HUDEP-2 (cell line): ENCODE measurements at regions not wholly inside any gene's neighbourhood (a gene's known extent, or its start where the extent isn't known, plus 50 kb on each side); places are given as distances from the start of the nearest gene placed in this dataset.

Experiments used
- DNase-seq, 76 experiments: peaks; one replicate each; lab custom pipeline; 2025; ENCODE audit not compliant: unreplicated experiment in 76 of 76; lab: John Stamatoyannopoulos, UW

DNA sequence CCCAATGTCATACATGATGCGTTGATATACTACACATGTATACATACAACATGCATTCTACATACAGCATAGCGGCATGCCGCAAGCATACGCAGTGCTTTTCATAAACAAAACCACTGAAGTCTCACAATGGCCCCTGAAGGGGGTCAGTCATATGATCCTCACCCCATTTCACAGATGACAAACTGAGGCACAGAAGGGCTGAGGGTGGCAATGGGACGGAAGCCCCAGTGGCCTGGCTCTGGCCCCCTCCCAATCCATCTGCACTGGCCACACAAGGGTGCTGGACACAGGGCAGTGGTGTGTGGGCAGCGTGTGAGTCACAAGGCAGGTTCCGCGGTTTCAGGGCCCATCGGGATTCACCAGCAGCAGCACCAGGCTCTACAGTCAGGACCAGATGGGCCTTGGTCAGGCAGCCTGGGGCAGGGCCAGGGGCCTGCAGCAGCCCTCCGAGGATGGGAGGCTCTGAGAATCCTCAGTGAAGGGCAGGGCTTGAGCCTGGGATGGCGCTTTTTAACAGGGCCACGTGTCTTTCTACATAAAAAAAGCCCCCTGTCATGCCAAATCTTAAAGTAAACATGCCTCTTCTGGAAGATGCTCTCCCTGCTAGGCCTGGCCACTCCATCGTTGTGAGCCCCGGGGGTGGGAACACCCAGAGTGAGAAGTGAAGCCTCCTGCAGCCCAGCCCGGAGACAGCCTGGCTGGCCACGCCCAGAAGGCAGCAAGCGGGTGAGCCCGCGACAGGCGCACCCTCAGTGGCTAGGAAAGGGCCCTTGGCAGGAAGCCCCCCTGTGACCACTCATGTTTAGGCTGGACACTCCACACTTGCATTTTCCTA, 206.5 kb downstream of the CTTN start:
- no peak for DNase-seq

DNA sequence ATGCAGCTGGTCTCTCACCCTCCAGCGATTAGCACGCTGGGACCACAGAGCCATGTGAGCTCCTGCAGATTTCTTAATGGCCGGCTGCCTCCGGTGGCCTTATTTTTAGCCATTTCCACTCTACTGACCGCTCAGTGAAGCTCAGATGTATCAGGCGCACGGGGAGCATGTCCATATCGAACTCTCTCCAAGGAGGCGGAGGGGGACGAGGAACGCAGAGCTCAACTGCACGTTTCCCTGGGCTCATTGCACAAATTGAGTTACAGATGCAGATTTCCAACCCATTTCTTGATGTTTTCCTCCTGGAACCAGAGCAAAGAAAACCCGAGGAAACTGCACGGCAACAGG, 207.1 kb downstream of the CTTN start:
- DNase-seq: no peak

DNA sequence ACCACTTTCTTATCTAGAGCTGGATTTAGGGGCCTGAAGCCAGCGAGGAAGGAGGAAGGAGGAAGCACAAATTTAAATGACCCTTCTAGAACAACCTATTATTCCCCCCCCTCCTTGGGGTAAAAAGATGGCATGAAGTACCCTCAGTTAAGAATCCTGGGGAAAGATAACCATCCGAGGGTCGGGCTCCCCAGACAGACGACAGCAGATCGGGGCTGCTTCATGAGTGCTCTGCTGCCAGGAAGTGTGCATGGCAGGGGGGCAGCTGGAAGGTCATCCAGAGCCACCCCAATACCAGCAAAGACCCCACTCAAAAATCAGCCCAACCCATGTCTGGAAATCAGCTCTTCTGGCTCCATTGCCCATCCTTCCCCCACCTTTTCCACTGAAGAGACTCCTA, 207.5 kb downstream of the CTTN start:
- no peak for DNase-seq

DNA sequence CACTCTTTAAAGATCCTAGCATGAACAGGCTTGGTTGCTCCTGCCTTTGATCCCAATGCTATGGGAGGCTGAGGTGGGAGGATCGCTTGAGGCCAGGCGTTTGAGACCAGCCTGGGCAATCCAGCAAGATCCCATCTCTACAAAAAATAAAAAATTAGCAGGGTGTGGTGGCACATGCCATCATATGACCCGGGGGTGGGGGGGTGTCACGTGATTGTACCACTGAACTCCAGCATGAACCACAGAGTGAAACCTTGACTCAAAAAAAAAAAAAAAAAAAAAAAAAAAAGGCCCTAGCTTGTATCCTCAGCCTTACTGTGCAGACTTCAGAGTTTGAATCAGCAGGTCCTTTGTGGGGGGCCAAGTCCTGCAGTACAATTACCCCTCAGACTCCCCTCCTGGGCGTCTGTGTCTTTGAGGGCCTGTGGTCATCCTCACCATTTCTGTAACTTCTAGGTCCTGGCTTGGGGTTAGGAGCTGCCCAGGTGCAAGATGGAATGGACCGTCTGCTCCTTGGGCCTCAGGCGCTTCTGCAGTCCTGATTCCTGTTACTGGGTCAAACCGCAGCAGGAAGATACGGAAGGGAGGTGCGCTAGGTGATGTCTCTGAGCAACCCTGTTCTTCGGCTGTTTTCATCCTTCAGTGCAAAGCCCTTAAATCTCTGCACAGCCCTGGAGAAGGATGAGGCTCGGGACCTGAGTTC, 208.1 kb downstream of the CTTN start:
- DNase-seq: no peak

DNA sequence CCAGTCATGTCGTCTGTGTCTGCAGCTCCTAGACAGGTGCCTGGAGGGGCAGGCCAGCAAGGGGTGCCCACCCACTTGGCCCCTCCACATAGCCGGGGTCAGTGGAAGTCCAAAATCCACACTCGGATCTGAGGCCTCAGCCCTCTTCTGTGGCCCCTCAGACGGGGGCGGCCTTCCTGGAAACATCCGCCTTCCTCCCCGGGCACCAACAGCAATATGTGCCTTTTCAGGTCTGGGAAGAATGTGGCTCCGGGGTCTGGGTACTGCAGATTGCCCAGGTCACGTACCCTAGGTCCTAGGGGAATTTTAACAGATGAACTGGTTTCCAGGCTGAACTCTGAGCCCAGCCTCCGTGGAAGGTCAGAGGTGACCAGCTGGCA, 208.6 kb downstream of the CTTN start:
- DNase-seq: no peak

DNA sequence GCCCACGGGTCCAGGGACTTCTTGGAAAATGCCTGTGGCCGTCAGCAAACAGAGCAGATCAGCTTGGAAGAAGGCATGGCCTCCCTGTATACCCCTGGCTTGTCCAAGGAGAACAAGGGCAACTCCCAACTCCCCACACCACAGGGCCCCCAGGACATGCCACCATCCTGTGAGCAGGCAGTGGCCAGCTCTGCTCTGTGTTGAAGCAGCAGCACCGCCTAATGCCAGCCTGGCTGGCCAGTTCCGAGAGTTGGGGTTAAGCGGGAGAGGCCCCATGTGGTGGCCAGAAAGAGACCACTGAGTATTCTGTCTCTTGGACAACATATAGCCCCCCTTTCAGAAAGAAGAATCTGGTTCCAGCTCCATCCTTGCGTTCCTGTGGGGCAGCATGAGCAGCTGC, 209.2 kb downstream of the CTTN start:
- no peak for DNase-seq

DNA sequence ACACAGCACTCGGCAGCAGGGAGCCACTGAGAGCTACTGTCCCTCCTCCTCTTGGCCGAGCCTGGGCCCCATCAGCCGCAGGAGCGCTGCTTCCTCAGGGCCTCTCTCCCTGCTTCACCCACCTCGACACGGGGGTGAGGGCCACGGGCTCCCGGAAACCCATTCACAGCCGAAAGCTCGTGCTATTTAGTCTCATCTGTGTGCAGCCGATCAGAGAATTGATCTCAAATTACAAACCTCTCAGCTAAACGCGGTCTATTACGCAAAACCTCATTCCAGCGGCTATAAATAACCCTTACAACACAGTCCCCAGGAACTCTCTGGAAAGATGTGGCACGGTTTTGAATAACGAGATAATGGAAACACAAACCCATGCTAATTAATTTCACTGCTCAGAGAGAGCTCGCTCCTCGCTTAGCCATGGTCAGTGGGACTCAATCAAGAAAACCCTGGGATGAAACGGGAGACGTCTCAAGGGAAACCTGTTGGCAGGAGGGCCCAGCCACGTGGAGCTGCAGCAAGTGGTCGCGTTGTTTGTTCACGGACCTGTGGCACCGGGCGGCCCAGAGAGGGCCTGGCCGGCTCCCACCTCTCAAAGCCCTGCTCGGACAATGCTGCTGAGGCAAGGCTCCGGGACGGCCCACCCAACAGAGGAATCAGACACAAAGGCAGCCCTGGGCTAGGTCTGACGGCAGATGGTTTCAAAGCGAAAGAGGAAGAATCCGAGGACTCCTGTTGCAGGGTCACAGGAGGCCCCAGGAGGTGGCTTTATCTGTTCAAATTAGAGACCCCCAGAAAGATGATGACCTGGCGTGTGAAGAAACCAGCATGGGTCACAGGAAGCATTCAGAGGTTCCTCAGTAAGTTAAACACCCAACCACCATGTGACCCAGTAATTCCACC, 210.5 kb downstream of the CTTN start:
- DNase-seq: no peak

DNA sequence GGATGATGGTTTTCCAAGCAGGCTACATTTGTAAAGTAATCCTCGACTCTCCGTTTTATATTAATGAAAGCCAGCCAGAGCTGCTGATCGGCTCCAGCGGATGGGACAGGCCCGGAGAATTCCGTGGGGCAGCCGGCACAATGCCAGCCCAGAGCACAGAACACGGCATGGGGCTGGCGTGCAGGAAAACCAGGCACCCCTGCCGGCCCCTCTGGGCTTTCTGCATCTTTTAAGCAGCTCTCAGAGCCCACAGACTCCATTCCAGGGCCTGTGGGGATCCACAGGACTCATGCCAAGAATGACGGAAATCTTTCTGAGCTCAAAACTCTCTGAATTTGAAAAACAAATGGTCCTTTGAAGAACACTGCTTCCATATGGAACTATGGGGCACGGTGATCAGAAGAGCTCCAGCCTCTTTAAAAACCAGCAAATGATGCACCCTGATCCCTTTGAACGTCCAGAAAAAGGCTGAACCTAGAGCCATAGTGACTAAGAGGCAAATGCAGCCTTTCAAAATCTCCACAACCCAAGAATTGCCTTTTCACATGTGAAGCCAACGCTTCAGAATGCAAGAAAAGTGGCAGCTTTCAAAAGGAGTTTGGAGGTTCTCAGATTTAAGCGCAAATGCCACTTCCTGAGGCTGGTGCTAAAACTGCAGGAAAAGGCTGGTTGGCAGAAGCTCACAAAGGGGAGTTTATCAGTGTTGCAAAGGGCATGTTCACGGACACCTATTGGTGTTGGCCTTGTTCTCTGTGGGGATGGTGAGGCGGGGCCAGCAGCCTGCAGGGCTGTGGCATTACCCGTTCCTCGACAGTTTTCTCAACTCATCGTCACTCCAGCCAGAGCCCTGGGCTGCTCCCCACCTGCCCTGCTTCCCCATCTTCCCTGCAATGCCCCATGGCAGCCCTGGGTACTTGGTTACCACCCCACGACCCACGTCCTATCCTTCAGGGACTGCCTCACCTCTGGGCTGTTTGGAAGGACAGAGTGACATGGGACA, 212.5 kb downstream of the CTTN start:
- DNase-seq: no peak

DNA sequence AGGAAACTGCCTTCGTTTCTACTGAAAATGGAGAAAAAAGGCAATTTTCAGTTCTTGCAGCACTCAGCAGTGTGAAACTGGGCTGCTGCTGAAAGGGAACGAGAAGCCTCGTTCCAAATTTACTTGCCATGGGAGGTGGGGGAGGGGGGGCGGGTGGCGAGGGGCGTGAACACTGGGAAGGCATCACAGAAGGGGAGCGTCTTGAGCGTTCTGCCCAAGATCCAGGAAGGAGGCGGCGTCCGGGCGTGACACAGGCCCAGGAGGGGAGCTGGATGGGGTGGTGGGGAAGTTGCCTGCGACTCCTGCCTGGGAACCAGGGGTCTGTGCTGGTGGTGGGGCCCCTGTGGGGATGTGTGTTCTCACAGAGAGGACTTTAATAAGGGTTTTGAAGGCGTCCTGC, 213.5 kb downstream of the CTTN start:
- no peak for DNase-seq

DNA sequence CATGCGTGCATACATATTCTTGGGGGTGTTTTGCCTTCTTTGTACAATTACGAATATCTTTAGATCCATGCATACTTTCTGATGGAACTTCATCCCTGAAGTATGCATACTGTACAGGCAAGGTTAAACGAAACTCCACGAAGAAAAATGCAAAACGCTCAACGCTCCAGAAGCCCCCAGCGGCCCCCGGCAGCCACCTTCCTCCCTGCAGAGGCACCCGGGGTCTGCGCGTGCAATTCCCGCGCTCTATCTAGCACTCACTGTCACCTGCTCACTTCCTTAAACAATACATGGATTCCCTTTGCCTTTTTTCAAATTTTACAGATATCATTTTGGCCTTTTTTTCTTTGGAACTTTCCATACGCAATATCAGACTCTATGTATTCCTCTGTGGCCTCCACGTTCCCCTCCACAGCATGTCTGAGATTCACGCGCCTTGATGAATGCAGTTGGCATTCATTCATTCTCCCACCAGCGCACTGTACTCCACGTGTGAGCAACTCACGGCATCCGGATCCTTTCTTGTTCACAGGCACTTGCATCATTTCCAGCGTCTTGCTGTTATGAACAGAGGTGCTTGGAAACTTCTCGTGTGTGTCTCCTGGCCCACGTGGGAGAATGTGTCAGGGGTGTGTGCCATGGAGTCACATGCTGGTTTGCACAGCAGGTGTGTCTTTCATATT, 214.3 kb downstream of the CTTN start:
- DNase-seq: no peak

DNA sequence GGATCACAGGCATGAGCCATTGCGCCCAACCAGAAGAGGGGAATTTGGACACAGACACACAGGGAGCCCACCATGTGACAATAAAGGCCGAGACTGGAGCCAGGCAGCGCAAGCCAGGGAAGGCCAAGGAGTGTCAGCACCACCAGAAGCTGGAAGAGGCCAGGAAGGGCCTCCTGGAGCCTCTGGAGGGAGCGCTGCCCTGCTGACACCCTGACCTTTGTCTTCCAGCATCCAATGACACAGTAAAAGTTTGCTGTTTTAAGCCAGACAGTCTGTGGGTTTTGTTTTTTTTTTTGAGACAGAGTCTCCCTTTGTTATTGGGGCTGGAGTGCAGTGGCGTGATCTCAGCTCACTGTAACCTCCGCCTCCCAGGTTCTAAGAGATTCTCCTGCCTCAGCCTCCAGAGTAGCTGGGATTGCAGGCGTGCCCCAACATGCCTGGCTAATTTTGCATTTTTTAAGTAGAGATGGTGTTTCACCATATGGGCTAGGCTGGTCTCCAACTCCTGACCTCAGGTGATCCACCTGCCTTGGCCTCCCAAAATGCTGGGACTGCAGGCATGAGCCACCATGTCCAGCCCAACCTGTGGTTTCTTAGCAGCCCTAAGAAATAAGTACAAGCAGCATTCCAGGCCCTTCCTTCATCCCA, 215.8 kb downstream of the CTTN start:
- no peak for DNase-seq

DNA sequence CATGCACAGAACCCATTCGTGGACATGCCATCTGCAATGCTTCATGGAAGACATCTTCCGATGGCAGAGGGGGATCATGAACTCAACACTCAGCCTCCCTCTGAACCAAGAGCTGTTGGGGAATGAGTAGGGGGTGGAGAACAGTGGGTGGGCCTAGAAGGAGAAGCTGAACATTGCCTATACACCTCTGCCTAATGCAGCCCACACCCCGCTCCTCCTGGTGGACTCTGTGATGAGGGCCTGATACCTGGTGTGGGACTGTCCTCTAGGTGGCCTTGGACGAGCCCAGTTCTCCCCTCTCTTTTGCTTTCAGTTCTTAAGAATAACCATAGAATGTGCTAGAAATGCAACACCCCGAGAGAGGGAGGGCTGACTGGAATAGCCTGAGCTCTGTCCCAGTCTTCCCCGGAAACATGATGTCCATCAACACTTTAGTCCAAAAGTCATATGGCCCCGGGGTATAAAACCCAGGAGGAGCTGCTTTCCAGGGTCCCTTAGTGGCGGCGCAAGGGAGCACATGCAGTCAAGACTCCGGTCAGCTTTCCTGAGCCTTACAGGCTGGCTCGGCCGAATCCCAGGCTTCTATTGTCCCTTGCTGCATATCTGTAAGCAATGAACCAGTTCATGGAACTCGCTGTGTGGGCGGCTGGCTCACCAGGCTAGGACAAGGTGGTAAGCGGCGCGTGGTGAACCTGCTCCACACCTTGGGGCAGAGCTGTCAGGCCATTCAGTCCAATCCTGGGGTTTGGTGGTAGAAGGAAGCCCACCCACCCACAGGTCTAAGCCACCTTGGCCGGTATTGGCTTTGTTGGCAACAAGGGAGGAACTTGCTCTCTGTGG, 216.9 kb downstream of the CTTN start:
- no peak for DNase-seq

DNA sequence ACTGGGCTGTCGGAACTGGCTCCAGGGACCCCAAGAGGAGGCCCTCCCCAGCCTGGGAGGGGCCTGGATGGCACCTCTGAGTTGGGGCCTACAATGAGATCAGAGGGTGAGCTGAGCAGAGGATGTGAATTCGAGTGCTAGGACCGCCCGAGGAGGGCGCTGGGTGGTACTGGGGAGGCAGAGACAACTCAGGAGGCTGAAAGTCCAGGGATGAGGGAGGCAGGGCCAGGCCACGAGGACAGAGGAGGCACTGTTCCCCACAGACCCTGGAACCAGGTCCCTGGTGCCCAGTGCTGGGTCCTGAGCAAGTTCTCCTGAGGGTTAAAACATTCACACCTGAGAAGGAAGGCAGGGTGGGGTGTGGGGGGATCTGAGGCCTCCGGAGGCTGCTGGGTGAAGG, 218.0 kb downstream of the CTTN start:
- no peak for DNase-seq

DNA sequence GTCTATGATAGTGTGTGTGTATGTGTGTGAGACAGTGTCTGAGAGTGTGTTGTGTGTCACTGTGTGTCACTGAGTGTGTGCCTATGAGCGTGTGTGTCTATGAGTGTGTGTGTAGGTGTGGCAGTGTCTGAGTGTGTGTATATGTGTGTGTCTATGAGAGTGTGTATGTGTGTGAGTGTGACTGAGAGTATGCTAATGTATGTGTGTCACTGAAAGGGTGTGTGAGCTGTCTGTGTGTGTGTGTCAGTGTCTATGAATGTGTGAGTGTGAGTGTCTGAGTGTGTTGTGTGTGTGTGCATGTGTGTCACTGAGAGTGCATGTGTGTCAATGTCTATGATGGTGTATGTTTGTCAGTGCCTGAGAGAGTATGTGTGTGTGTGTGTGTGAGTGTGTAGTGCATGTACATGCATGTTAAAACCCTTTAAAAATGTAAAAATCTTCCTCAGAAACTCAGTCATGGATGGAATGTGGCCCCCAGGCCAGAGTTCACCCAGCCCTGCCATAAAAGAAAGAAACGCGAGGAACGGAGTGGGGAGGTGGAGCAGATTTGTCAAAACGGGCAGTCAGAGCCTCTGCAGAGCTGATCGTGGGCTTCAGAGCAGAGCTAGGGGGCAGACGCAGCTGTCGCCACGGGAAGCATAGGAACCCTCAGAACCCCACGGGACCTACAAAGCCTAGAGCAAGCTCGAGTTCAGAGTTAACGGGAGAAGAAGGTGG, 218.8 kb downstream of the CTTN start:
- no peak for DNase-seq

DNA sequence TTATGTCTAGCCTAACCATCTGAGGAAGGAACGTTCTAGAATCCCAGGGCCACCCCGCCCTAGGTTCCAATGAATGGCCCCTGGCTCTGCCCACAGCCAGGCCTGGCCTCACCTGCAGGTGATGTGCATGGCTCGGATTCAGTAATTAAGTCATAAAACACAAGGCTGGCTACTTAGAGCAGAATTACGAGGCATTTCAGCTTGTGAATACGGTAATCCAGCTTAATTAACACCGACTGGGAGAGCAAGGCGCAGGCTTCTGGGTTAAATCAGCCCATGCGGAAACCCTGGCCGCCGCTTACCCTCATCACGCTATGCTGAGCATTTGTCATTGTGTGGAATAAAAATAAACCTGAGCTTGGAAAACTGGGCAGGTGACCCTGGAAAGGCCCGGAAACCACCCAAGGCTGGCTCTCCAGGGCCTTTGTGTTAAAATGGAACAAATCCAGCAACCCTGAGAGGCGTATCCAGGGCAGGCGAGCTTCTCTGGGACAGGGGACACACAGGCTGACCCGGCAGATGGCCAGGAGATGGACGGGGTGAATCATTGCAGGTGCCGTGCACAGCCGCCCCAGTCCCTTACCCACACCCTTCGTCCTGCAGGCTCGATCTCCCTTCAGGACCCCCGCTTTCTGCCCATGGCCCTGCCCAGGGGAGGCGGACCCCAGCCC, 220.2 kb downstream of the CTTN start:
- DNase-seq: no peak

DNA sequence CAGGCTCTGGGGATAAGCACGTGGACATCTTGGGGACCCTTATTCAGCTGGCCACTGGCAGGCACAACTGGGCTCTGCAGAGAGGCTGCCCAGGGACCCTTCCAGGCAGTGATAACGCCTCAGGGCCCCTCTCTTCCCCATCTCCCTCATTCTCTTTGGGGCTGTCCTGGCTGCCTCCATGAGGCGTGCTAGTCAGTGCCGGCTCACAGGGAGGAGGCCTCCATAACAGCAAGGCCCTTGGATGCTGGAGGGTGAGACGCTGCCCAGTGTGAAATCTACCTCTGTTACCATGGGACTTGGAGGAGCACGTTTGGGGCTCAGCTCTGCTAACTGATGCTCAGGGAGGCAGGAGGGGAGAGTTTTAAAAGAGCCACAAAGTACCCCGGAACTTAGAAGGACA, 221.3 kb downstream of the CTTN start:
- DNase-seq: no peak

DNA sequence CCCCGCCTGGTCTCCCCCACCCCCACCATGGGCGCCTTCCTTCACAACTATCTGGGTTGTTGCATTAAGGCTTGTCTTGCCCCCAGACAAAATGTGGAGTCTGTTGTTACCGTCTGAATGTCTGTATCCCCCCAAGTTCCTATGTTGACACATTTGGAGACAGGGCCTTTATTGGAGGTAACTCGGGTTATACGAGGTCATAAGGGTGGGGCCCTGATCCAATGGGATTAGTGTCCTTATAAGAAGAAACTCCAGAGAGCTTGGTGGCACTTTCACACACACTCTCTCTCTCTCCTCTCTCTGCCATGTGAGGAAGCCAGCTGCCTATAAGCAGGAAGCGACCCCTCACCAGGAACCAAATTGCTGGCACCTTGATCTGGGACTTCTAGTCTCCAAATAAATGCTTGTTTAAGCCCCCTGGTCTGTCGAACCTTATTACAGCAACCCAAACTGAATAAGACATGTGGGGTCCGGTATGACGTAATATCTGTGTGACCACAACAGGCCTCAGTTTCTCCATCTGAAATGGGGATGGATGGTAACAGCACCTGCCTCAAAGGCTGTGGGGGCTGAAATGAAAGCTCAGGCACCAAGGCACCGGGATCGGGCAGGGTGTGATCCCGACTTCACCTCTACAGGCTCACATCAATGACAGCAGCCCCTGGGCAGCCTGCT, 222.3 kb downstream of the CTTN start:
- no peak for DNase-seq
